Osteocyte (in vitro differentiated cells): ENCODE measurements at regions not wholly inside any gene's neighbourhood (a gene's known extent, or its start where the extent isn't known, plus 50 kb on each side); places are given as distances from the start of the nearest gene placed in this dataset.
"Not testable (repeated sequence)": the region's sequence is repeated elsewhere in the genome, so short reads cannot be mapped to it uniquely, and the experiment has no call there.

Experiments
- DNase-seq: peaks from one replicate; pipeline ENCODE4 v3.0.0; 2021; ENCODE audit warnings: mixed read lengths; ENCODE audit not compliant: unreplicated experiment; ENCODE audit errors: extremely low spot score
- H3K27ac Mint-ChIP-seq: one replicate; pipeline ENCODE4 v1.8.0; 2021; ENCODE audit warnings: mild to moderate bottlenecking, mixed read lengths; ENCODE audit not compliant: unreplicated experiment
- H3K27me3 Mint-ChIP-seq: one replicate; pipeline ENCODE4 v1.8.0; 2021; ENCODE audit warnings: mixed read lengths; ENCODE audit not compliant: unreplicated experiment
- H3K36me3 Mint-ChIP-seq: one replicate; pipeline ENCODE4 v1.8.0; 2021; ENCODE audit warnings: mixed read lengths; ENCODE audit not compliant: unreplicated experiment
- H3K4me1 Mint-ChIP-seq: one replicate; pipeline ENCODE4 v1.8.0; 2021; ENCODE audit warnings: mixed read lengths; ENCODE audit not compliant: unreplicated experiment
- H3K4me3 Mint-ChIP-seq: one replicate; pipeline ENCODE4 v1.8.0; 2021; ENCODE audit warnings: mild to moderate bottlenecking, moderate library complexity, mixed read lengths; ENCODE audit not compliant: unreplicated experiment
- H3K9me3 Mint-ChIP-seq: one replicate; pipeline ENCODE4 v1.8.0; 2021; ENCODE audit warnings: mixed read lengths; ENCODE audit not compliant: unreplicated experiment
- TF ChIP-seq, protein P1 (sequence below): fragments of 200-600 bp; sonication (generic); IDR thresholded peaks from 2 replicates; pipeline ENCODE4 v1.5.0; 2021; ENCODE audit warnings: antibody characterized with exemption, mild to moderate bottlenecking, moderate library complexity

DNA sequence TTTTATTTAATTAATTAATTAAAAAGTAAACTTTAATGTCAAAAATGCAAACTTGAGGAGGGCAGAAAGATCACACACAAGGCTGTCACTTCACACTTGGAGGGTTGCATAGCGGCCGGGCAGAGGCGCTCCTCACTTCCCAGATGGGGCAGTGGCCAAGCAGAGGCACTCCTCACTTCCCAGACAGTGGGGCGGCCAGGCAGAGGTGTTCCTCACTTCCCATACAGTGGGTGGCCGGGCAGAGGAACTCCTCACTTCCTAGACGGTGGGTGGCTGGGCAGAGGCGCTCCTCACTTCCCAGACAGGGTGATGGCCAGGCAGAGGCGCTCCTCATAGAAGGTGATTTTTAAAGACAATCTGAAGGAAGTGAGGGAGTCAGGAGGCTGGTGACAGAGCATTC is 277.5 kb downstream of the PDCD6IP start:
- TF ChIP-seq, protein P1, sequence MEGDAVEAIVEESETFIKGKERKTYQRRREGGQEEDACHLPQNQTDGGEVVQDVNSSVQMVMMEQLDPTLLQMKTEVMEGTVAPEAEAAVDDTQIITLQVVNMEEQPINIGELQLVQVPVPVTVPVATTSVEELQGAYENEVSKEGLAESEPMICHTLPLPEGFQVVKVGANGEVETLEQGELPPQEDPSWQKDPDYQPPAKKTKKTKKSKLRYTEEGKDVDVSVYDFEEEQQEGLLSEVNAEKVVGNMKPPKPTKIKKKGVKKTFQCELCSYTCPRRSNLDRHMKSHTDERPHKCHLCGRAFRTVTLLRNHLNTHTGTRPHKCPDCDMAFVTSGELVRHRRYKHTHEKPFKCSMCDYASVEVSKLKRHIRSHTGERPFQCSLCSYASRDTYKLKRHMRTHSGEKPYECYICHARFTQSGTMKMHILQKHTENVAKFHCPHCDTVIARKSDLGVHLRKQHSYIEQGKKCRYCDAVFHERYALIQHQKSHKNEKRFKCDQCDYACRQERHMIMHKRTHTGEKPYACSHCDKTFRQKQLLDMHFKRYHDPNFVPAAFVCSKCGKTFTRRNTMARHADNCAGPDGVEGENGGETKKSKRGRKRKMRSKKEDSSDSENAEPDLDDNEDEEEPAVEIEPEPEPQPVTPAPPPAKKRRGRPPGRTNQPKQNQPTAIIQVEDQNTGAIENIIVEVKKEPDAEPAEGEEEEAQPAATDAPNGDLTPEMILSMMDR: no peak
- Mint-ChIP-seq H3K4me1 (peaks cover 21% of the 10 kb centered on the region), H3K27ac (no peak overlapping the region), H3K4me3 (no peak overlapping the region), H3K36me3 (no peaks in the 10 kb centered on the region), H3K27me3 (no peaks in the 10 kb centered on the region), H3K9me3 (no peaks in the 10 kb centered on the region)
- no peak for DNase-seq

DNA sequence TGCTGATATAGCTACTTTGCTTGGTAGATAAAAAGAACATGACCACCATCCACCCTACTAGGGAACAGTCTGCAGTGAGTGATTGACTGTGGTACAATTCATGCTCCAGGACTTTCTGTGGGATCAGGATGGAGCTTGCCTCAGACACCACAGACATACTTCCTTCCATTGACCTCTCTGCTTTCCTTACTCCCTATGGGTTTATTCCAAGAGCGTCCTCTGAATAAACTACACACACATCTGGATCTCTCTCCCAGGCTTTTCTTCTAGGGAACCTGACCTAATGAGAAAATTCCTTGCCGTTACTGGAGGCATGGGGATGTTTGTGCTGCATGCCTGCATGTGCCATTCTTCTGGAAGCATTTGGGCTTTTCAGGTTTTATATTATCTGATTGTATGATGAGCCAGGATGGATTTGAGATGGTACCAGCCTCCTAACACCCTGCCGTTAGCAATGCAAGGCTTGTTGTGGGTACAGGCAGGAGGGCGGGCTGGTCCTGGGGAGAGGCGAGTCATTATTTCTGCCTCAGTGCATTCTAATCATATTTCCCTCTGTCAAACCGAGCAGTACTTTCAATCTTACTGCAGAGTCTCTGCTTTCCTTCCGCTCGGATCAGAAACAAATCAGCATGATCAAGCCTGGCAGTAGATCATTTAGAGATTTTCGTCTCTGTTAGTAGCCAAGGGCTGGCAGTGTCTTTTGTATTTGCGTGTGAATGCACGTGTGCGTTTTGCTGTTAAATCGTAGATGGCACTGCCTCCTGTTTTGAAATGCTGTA is 279.2 kb downstream of the PDCD6IP start:
- TF ChIP-seq, protein P1: no peak
- Mint-ChIP-seq H3K9me3 (no peaks in the 10 kb centered on the region), H3K4me1 (peaks cover 20% of the 10 kb centered on the region), H3K4me3 (peak overlapping the region; percentile 2), H3K27me3 (no peaks in the 10 kb centered on the region), H3K27ac (peak overlapping the region; percentile 44), H3K36me3 (no peaks in the 10 kb centered on the region)
- DNase-seq: no peak

DNA sequence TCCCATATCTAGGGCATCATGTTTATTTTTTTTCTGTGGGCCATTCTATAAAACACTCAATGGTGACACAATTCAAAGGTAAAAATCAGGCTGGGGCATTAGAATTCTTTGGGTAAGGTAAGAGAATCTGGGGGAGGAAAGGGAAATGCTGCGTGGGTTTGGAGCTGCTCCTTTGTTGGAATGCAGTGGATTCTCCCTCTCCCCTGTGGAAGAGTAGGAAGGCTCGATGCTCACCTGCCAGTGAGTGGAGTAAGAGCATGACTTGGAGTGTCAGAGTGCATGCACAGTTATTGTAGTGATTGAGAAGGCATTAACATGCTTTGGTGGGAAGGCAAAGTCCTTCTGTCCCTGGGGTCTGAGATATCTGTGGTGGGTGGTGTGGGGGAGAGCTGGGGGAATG is 280.0 kb downstream of the PDCD6IP start:
- TF ChIP-seq, protein P1: no peak
- DNase-seq: no peak
- Mint-ChIP-seq H3K4me3 (no peak overlapping the region), H3K4me1 (peaks cover 20% of the 10 kb centered on the region), H3K9me3 (no peaks in the 10 kb centered on the region), H3K27ac (no peak overlapping the region), H3K36me3 (no peaks in the 10 kb centered on the region), H3K27me3 (no peaks in the 10 kb centered on the region)

DNA sequence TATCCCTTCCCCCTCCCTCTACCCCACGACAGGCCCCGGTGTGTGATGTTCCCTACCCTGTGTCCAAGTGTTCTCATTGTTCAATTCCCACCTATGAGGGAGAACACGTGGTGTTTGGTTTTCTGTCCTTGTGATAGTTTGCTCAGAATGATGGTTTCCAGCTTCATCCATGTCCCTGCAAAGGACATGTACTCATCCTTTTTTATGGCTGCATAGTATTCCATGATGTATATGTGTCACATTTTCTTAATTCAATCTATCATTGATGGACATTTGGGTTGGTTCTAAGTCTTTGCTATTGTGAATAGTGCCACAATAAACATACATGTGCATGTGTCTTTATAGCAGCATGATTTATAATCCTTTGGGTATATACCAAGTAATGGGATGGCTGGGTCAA is 281.4 kb downstream of the PDCD6IP start:
- not testable (repeated sequence) for H3K4me3 Mint-ChIP-seq, H3K9me3 Mint-ChIP-seq, DNase-seq, H3K27ac Mint-ChIP-seq, H3K36me3 Mint-ChIP-seq, H3K27me3 Mint-ChIP-seq
- H3K4me1 Mint-ChIP-seq: peaks cover 20% of the 10 kb centered on the region

DNA sequence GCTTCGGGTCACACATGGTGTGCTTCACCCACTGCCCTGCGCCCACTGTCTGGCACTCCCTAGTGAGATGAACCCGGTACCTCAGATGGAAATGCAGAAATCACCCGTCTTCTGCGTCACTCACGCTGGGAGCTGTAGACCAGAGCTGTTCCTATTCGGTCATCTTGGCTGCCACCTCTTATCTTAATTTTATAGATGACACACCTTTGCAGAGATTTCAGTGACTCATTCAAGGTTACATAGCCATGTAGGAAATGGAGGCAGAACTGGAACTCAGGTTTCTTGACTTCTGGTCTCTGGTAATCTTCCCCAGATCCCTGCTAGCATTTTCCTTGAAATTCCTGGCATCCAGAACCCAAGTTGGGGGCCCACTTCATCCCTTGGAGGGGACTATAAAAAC is 291.9 kb downstream of the PDCD6IP start:
- not testable (repeated sequence) for H3K4me3 Mint-ChIP-seq, H3K4me1 Mint-ChIP-seq, H3K36me3 Mint-ChIP-seq, H3K27me3 Mint-ChIP-seq, DNase-seq, H3K27ac Mint-ChIP-seq
- H3K9me3 Mint-ChIP-seq: peaks cover 15% of the 10 kb centered on the region

DNA sequence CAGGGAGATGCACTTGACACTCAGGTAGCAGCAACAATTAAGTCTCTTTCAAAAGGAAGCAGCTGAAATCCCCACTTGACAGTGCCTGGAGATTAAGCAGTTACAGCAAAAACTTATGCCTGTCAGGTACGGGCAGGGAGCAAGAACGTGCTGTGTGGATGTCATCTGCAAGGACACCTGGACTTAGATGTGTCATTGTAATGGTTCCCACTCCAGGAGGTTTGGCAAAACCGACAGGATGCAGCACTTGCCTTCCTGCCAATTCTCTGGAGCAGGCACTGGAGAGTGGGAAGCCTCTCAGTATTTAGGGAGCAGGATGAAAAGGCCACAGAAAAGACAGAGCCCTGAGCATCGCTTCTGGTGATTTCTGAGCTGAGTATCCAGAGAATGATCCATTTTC is 292.4 kb downstream of the PDCD6IP start:
- H3K4me1 Mint-ChIP-seq: no peaks in the 10 kb centered on the region
- TF ChIP-seq, protein P1: no peak
- DNase-seq: no peak
- H3K36me3 Mint-ChIP-seq: peaks cover 9% of the 10 kb centered on the region
- H3K4me3 Mint-ChIP-seq: no peak overlapping the region
- H3K9me3 Mint-ChIP-seq: peaks cover 18% of the 10 kb centered on the region
- no peak overlapping the region for H3K27ac Mint-ChIP-seq
- no peaks in the 10 kb centered on the region for H3K27me3 Mint-ChIP-seq

DNA sequence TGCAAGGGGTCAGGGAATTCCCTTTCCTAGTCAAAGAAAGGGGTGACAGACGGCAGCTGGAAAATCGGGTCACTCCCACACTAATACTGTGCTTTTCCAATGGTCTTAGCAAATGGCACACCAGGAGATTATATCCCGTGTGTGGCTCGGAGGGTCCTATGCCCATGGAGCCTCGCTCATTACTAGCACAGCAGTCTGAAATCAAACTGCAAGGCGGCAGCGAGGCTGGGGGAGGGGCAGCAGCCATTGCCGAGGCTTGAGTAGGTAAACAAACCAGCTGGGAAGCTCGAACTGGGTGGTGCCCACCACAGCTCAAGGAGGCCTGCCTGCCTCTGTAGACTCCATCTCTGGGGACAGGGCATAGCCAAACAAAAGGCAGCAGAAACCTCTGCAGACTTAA is 295.9 kb downstream of the PDCD6IP start:
- not testable (repeated sequence) for H3K4me3 Mint-ChIP-seq, DNase-seq, H3K36me3 Mint-ChIP-seq, H3K4me1 Mint-ChIP-seq, H3K27me3 Mint-ChIP-seq, H3K27ac Mint-ChIP-seq
- H3K9me3 Mint-ChIP-seq: peaks cover 18% of the 10 kb centered on the region
